Ishikawa (cell line): ENCODE measurements at regions not wholly inside any gene's neighbourhood (a gene's known extent, or its start where the extent isn't known, plus 50 kb on each side); places are given as distances from the start of the nearest gene placed in this dataset.

Experiments used
- CEBPB ChIP-seq: IDR thresholded peaks from 2 replicates; pipeline ENCODE4 v1.6.1; 2012
- CREB1 ChIP-seq: IDR thresholded peaks from 2 replicates; pipeline ENCODE4 v1.6.1; 2012; ENCODE audit warnings: low read depth
- EGR1 ChIP-seq: IDR thresholded peaks from 2 replicates; pipeline ENCODE4 v1.6.1; 2012
- EP300 ChIP-seq: IDR thresholded peaks from 2 replicates; pipeline ENCODE4 v1.6.1; 2012; ENCODE audit warnings: borderline replicate concordance
- FOXM1 ChIP-seq: IDR thresholded peaks from 2 replicates; pipeline ENCODE4 v1.6.1; 2012; ENCODE audit warnings: low read depth, borderline replicate concordance
- NFIC ChIP-seq: IDR thresholded peaks from 2 replicates; pipeline ENCODE4 v1.6.1; 2012
- RAD21 ChIP-seq: IDR thresholded peaks from 2 replicates; pipeline ENCODE4 v1.6.1; 2012; ENCODE audit warnings: low read depth
- TAF1 ChIP-seq: IDR thresholded peaks from 2 replicates; pipeline ENCODE4 v1.6.1; 2012; ENCODE audit warnings: low read depth, mild to moderate bottlenecking
- TCF12 ChIP-seq: IDR thresholded peaks from 2 replicates; pipeline ENCODE4 v1.6.1; 2012; ENCODE audit warnings: low read depth
- TEAD4 ChIP-seq: IDR thresholded peaks from 2 replicates; pipeline ENCODE4 v1.6.1; 2012
- YY1 ChIP-seq: IDR thresholded peaks from 2 replicates; pipeline ENCODE4 v1.6.1; 2012; ENCODE audit warnings: low read depth
- ZBTB7A ChIP-seq: IDR thresholded peaks from 2 replicates; pipeline ENCODE4 v1.6.1; 2012; ENCODE audit warnings: low read depth
- TF ChIP-seq, protein P1 (sequence below): IDR thresholded peaks from 2 replicates; pipeline ENCODE4 v1.6.1; 2012
- TF ChIP-seq, protein P2 (sequence below): IDR thresholded peaks from 2 replicates; pipeline ENCODE4 v1.6.1; 2012; ENCODE audit warnings: low read depth, mild to moderate bottlenecking
- TF ChIP-seq, protein P3 (sequence below): IDR thresholded peaks from 2 replicates; pipeline ENCODE4 v1.6.1; 2012

DNA sequence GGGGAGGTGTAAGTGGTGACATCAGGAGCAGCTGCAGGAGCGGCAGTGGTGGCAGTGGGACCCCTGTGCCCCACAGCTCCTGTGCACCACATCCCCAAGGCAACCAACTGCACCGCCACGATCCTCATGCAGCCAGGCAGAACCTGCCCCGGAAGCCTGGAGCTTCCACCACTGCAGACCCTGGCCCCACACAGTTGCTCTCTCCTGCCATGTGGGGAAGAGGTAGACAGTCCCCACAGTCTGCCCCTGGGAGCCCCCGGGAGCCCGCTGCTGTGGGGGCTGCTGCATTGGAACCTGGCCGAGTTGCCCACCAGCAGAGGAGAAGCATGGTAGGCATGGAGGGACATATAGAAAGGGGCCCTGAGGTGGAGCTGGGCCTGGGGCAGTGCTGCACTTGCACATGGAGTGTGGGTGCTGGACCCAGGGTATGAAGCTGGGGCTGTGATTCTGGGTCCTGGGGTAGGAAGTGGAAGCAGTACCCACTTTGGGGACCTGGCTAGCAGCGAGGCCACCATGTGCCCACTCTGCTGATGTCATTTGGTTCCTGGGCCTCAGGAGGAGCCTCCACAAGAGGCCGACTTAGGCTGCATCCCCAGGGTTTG, 623.3 kb upstream of the LRRTM4 start:
- no peak for TF ChIP-seq NFIC
- TF ChIP-seq, protein P1, sequence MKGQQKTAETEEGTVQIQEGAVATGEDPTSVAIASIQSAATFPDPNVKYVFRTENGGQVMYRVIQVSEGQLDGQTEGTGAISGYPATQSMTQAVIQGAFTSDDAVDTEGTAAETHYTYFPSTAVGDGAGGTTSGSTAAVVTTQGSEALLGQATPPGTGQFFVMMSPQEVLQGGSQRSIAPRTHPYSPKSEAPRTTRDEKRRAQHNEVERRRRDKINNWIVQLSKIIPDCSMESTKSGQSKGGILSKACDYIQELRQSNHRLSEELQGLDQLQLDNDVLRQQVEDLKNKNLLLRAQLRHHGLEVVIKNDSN: no peak
- TF ChIP-seq FOXM1: no peak
- TF ChIP-seq CEBPB: no peak

DNA sequence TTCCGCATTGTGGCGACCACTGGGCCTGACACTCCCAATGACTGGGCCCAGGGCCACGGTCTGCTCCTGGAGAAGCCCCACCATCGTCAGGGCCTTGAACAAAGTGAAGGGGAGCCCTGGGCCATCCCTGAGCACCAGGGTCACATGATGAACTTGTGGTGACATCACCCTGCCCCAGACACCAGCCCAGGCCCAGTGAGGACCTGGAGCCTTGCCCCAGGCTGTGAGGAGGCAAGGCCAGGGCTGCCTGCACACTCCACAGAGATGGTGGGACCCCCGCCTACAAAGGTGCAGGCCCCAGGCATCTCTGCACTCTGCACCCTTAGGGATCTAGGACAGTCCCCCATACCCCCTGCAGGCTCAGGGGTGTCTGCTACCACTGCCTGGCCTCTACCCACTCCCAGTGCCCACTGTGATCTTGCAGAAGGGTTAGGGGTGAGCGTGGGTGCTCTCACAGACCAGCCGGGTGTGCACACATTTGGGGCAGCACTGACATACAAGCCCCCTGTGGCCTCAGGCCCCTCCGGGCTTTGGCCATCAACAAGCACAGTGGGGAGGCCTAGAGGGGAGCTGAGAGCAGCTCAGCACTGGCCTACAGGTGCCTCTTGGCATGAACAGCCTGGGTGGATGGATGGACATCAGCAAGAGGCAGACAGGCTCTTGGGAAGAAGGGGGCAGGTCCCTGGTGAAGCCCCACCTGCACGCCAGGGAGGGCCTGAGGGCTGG, 624.0 kb upstream of the LRRTM4 start:
- TF ChIP-seq NFIC (no peak), EP300 (no peak), CEBPB (no peak), RAD21 (no peak), CREB1 (no peak), TEAD4 (no peak), YY1 (no peak), FOXM1 (no peak), TCF12 (no peak), TAF1 (no peak), EGR1 (no peak), ZBTB7A (no peak)
- TF ChIP-seq, protein P1: no peak
- TF ChIP-seq, protein P2, sequence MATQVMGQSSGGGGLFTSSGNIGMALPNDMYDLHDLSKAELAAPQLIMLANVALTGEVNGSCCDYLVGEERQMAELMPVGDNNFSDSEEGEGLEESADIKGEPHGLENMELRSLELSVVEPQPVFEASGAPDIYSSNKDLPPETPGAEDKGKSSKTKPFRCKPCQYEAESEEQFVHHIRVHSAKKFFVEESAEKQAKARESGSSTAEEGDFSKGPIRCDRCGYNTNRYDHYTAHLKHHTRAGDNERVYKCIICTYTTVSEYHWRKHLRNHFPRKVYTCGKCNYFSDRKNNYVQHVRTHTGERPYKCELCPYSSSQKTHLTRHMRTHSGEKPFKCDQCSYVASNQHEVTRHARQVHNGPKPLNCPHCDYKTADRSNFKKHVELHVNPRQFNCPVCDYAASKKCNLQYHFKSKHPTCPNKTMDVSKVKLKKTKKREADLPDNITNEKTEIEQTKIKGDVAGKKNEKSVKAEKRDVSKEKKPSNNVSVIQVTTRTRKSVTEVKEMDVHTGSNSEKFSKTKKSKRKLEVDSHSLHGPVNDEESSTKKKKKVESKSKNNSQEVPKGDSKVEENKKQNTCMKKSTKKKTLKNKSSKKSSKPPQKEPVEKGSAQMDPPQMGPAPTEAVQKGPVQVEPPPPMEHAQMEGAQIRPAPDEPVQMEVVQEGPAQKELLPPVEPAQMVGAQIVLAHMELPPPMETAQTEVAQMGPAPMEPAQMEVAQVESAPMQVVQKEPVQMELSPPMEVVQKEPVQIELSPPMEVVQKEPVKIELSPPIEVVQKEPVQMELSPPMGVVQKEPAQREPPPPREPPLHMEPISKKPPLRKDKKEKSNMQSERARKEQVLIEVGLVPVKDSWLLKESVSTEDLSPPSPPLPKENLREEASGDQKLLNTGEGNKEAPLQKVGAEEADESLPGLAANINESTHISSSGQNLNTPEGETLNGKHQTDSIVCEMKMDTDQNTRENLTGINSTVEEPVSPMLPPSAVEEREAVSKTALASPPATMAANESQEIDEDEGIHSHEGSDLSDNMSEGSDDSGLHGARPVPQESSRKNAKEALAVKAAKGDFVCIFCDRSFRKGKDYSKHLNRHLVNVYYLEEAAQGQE: no peak
- TF ChIP-seq, protein P3, sequence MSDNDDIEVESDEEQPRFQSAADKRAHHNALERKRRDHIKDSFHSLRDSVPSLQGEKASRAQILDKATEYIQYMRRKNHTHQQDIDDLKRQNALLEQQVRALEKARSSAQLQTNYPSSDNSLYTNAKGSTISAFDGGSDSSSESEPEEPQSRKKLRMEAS: no peak

DNA sequence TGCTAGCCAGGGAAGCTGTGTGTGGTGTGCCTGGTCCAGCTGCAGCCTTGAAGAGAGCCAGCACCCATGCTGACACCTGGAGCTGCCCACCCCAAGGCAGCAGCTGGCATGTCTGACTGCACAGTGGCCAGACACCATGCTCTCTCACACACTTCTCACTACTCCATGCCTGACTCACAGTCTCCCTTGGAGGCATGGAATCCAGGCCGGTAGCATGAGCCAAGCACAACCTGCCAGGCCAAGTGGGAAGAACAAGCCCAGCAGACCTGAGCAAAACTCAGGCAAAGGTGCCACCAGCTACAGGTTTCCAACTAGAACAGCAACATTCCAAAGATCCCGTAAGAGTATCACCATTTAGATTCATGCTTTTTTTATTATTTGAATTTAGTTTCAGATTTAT, 625.3 kb upstream of the LRRTM4 start:
- TF ChIP-seq RAD21: no peak
- TF ChIP-seq EP300: no peak
- TF ChIP-seq EGR1: no peak
- TF ChIP-seq CREB1: no peak
- TF ChIP-seq, protein P2: no peak
- TF ChIP-seq TAF1: no peak
- no peak for TF ChIP-seq YY1
- no peak for TF ChIP-seq CEBPB
- no peak for TF ChIP-seq TEAD4
- TF ChIP-seq TCF12: no peak
- no peak for TF ChIP-seq ZBTB7A
- TF ChIP-seq FOXM1: no peak
- TF ChIP-seq, protein P3: no peak
- TF ChIP-seq, protein P1: no peak
- no peak for TF ChIP-seq NFIC

DNA sequence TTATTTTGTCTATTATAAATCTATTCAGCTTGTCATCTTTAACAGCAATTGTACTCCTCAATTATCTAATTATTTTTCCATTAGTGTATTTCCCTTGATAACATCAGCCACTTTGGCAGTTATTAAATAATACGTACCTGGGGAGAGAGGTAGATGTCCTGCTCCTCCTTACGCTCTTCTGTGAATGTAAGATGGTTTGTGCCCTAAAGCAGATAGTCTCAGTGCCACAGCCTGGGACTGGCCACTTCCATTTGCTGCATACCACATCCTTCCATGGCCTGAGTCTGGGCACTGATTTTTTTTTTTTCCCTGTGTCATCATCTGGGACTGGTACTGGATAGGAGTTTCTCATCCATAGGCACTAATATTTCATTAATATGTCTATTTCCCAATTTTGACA, 632.4 kb upstream of the LRRTM4 start:
- TF ChIP-seq, protein P3: no peak
- TF ChIP-seq CREB1 (no peak), RAD21 (no peak), ZBTB7A (no peak), TAF1 (no peak), TEAD4 (no peak), CEBPB (no peak), FOXM1 (no peak), EP300 (no peak)
- TF ChIP-seq, protein P1: no peak
